Loucy (cell line): ENCODE measurements at regions not wholly inside any gene's neighbourhood (a gene's known extent, or its start where the extent isn't known, plus 50 kb on each side); places are given as distances from the start of the nearest gene placed in this dataset.

ENCODE experiments used
- CTCF ChIP-seq: fragments of 200-600 bp; sonication (generic); conservative IDR thresholded peaks from 2 replicates; pipeline ENCODE4 v1.5.1; 2014; ENCODE audit warnings: mild to moderate bottlenecking, antibody characterized with exemption, low read length
- EZH2phosphoT487 ChIP-seq: fragments of 200-600 bp; IDR thresholded peaks from 2 replicates; pipeline ENCODE4 v1.6.1; 2018; ENCODE audit warnings: antibody characterized with exemption, mild to moderate bottlenecking, moderate library complexity, borderline replicate concordance

GRCh38 chr19:32168606-32169005 is 176.8 kb upstream of the ZNF507 start:
- TF ChIP-seq CTCF: no peak
- TF ChIP-seq EZH2phosphoT487: no peak
